ENCODE measurements at regions not wholly inside any gene's neighbourhood (a gene's known extent, or its start where the extent isn't known, plus 50 kb on each side); places are given as distances from the start of the nearest gene placed in this dataset.

DNA sequence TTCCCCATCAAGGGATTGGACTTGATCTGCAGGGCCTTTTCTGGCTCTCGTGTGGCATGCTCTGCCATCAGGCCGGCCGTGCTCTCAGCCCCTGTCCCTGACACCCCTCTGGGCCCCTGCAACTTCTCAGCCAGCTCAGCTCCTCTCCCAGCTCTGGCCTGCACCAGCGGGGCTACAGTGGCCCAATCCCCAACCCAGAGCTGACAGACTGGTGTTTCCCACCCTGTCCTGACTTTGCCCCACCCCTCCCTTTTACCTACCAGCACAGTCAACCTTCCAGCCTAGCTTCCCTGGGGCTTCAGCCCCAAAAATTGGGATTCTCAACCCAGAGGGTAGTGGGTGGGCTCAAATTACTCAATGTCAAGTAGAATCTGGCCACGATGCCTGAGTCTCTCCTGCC is 149.3 kb downstream of the SYF2 start:
- no peak for DNase-seq (ENCODE audit: low spot score)
- ChIA-PET POLR2A (ENCODE audit: low non-redundant PET) (no interaction called here), CTCF (interaction anchor here (0.6 kb wide), 1 partner anchor 153 kb away, joined by 3 read pairs; the partner anchor contains the start of gene RUNX3)
- TF ChIP-seq CTCF (conservative IDR thresholded peaks at IDR 0.05; ENCODE audit: low read depth), result no peak
- no peak overlapping the region for H3K27ac ChIP-seq

DNA sequence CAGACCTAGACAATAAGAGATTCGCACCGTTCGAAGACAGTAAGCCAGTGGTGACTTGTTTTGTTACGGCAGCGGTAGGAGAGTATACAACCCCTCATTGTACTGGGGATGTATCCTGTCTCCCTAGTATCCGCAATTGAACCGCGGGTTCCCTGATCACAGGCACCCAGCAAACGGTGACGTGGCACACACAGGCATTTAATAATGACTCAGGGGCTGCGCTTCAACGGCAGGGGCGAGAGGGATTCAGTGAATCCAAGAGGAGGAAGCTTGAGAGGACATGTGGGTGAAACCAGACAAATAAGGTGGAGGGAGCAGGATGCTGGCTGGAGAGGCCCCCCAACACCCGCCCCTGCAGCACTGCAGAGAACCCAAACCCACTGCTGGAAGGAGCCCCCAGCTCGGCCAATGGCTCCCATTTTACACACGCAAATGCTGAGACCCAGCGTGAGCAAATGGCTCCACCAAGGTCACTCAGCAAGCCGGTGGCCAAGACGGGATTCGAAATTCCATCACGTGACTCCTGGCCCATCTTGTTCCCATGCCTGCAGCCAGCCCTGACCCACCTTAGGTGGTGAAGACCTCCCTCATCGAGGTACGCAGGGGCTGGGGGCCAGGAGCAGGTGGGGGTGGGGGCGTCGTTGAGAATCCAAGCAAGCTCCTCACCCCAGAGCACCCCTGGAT is 149.9 kb downstream of the SYF2 start:
- DNase-seq (ENCODE audit: low spot score), result no peak
- H3K27ac ChIP-seq, result no peak overlapping the region
- POLR2A ChIA-PET (ENCODE audit: low non-redundant PET), result no interaction called here
- CTCF ChIA-PET, result interaction anchor here (0.6 to 1.0 kb wide), 2 partner anchors 19 to 152 kb away, joined by 3 read pairs; partner anchors contain the start of gene RUNX3
- TF ChIP-seq CTCF (conservative IDR thresholded peaks at IDR 0.05; ENCODE audit: low read depth), result no peak

DNA sequence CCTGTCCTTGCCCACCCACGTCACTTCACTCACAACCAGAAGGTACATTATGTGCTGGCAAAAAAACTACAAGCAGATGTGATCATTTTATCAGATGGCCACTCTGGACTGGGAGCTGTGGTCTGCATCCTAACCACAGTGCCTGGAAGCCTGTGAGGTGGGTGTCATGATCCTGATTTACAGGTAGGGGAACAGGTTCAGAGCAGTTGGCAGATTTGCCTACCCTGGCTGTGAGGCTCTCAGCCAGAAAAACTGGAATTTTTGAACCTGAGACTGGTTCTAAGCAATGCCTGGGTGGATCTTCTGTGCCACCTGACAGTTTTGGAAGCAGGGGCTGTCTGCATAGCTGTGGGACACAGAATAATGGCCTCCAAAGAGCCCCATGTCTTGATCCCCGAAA is 150.8 kb downstream of the SYF2 start:
- no peak for TF ChIP-seq CTCF (conservative IDR thresholded peaks at IDR 0.05; ENCODE audit: low read depth)
- no peak for DNase-seq (ENCODE audit: low spot score)
- H3K27ac ChIP-seq, result no peak overlapping the region
- POLR2A ChIA-PET (ENCODE audit: low non-redundant PET), result no interaction called here
- CTCF ChIA-PET, result interaction anchor here (0.7 kb wide), 1 partner anchor 90 kb away, joined by 3 read pairs; no protein-coding TSS in a partner anchor

DNA sequence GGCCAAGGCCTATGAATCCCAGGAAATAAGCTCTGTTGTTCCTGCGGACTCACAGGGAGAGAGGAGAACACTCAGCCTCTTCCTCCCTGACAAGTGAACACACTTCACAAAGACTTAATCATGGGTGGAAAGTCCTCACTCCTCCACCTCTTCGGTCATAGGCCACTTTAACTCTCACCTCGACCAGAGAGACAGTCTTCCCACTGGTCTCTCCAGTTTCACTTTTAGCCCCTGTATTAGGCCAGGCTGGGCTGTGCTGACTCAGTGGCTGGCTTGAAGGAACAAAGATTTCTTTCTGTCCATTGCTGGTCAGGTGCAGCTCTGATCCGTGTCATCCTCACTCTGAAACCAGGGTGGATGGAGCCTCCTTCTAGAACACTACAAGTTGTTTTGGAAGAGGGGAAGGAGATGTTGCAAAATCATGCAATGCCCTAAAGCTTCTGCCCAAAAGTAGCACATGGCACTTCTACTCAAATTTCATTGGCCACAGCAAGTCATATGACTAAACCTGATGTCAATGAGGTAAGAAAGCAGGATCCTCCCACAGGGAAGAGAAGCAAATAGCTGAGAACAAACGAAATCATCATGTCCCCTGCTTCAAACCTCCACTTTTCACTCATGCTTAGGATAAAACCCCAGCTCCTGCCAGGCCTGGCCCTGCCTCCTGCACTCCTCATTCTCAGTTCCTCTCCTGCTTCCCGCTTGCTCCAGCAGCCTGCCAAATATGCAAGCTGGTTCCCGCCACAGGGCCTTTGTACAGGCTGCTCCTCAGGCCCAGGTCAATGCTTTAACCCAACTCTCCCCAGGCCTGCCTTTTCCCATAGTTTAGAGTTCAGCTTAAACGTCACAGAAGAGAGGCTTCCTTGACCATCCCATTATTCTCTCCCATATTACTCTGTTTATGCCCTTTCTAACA is 150.5 kb upstream of the RUNX3 start:
- POLR2A ChIA-PET (ENCODE audit: low non-redundant PET), result no interaction called here
- peak; percentile 23 for DNase-seq (ENCODE audit: low spot score)
- CTCF ChIA-PET, result interaction anchor here (0.7 kb wide), 2 partner anchors 85 to 89 kb away, joined by 3 to 4 read pairs; no protein-coding TSS in a partner anchor

GRCh38 chr1:25079048-25079447 is 149.0 kb upstream of the RUNX3 start:
- ChIA-PET CTCF (no interaction called here), POLR2A (ENCODE audit: low non-redundant PET) (no interaction called here)
- H3K27ac ChIP-seq, result no peak overlapping the region
- TF ChIP-seq CTCF (conservative IDR thresholded peaks at IDR 0.05; ENCODE audit: low read depth), result no peak
- DNase-seq (ENCODE audit: low spot score), result no peak

More for the DNA sequence above, 150.5 kb upstream of the RUNX3 start:
- H3K27ac ChIP-seq, result no peak overlapping the region
- TF ChIP-seq CTCF (conservative IDR thresholded peaks at IDR 0.05; ENCODE audit: low read depth), result no peak

DNA sequence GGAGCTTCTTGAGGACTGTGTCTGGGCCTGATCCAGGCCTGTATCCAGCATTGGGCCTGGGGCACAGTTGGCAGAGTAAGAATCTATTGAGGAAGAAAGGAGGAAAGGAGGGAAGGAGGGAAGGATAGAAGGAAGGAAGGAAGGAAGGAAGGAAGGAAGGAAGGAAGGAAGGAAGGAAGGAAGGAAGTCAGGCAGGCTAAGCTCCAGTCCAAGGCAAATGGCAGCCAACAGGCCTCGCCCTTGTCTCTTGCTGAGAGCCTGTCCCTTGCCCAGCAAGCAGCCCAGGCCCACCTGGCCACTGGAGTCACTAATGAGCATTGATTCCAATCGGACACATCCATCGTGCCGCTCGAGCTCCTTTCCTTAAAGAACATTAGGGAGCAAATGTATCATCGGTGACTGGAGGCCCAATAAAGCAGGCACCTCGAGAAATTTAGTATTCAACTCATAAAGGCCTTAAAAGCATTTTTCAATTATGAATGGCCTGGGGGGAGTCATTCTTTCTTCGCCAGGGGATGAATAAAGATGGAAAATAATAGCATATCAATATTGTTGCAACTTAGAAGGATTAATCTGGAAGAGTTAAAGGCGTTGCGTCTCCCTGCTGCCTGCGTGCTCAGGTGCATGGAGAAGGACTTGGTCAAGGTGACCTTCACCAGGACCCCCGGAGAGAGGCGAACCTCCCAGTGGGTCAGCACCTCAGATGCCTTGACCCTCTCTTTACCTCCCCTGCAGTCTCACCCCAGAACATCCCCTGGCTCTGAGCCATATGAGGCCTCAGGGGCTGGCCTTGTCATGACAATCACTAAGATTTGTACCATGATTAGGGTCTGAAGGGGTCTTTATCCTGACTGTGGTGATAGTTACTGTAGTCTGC is 144.5 kb upstream of the RUNX3 start:
- ChIA-PET POLR2A (ENCODE audit: low non-redundant PET) (no interaction called here), CTCF (no interaction called here)
- no peak for DNase-seq (ENCODE audit: low spot score)
- H3K27ac ChIP-seq, result no peak overlapping the region
- no peak for TF ChIP-seq CTCF (conservative IDR thresholded peaks at IDR 0.05; ENCODE audit: low read depth)

All from RWPE1 (cell line).